Kidney (tissue), 13 donors: ENCODE measurements at regions not wholly inside any gene's neighbourhood (a gene's known extent, or its start where the extent isn't known, plus 50 kb on each side); places are given as distances from the start of the nearest gene placed in this dataset.

Experiments
- DNase-seq, 5 donors: peaks; one replicate each; pipeline ENCODE4 v3.0.0-alpha.2; 2013 to 2020
- FAIRE-seq: peaks from 2 replicates; lab custom pipeline; 2012; peaks lifted over from hg19 to GRCh38; lab: Jason Lieb, UNC
- H3K27ac ChIP-seq, 2 donors: one replicate each; pipeline ENCODE4 v1.7.0; 2013; ENCODE audit warnings: low read depth in 2 of 2, low read length in 2 of 2, inconsistent platforms in 1 of 2
- H3K27me3 ChIP-seq: one replicate; pipeline ENCODE4 v1.7.1; 2013; ENCODE audit warnings: low read length, inconsistent platforms; ENCODE audit not compliant: control insufficient read depth, insufficient read depth
- H3K36me3 ChIP-seq, 3 donors: one replicate each; pipeline versions ENCODE4 v1.7.0 to v1.7.1; 2013; ENCODE audit warnings: low read length in 3 of 3, control low read depth in 1 of 3, inconsistent platforms in 1 of 3; ENCODE audit not compliant: insufficient read depth in 3 of 3, control insufficient read depth in 2 of 3
- H3K4me1 ChIP-seq, 3 donors: one replicate each; pipeline versions ENCODE4 v1.7.0 to v1.7.1; 2013; ENCODE audit warnings: low read length in 3 of 3, inconsistent platforms in 1 of 3, low read depth in 1 of 3; ENCODE audit not compliant: control insufficient read depth in 2 of 3, insufficient read depth in 2 of 3
- H3K4me3 ChIP-seq, 3 donors: one replicate each; pipeline versions ENCODE4 v1.7.0 to v1.8.1; 2013; ENCODE audit warnings: low read length in 3 of 3, control low read depth in 1 of 3, inconsistent platforms in 1 of 3
- H3K9ac ChIP-seq, 3 donors: one replicate each; pipeline versions ENCODE4 v1.7.0 to v1.7.1; 2013; ENCODE audit warnings: low read length in 3 of 3, control low read depth in 1 of 3, inconsistent platforms in 1 of 3
- H3K9me3 ChIP-seq, 3 donors: one replicate each; pipeline versions ENCODE4 v1.7.0 to v1.7.1; 2013; ENCODE audit warnings: low read length in 3 of 3, control low read depth in 1 of 3, inconsistent platforms in 1 of 3; ENCODE audit not compliant: control insufficient read depth in 2 of 3, insufficient read depth in 1 of 3
- intact Hi-C: fragments of 100-400 bp; cut with DNase I; formaldehyde crosslinking; loops from one replicate; pipeline ENCODE4 v1.11.1; 2022
- TF ChIP-seq, protein P1 (sequence below): IDR thresholded peaks from 3 replicates; pipeline ENCODE4 v1.5.1; 2012; ENCODE audit warnings: mild to moderate bottlenecking, moderate library complexity, borderline replicate concordance; ENCODE audit not compliant: insufficient read depth; ENCODE audit errors: extremely low read depth
- donor health status: control.
- donor health status: control.
- donor health status: control.
- donor health status: control.
- donor health status: control.
- donor health status: DM: yes; HTN: yes; CAD: no.
- donor health status: Normal renal cell carcinoma (clear cell type).

DNA sequence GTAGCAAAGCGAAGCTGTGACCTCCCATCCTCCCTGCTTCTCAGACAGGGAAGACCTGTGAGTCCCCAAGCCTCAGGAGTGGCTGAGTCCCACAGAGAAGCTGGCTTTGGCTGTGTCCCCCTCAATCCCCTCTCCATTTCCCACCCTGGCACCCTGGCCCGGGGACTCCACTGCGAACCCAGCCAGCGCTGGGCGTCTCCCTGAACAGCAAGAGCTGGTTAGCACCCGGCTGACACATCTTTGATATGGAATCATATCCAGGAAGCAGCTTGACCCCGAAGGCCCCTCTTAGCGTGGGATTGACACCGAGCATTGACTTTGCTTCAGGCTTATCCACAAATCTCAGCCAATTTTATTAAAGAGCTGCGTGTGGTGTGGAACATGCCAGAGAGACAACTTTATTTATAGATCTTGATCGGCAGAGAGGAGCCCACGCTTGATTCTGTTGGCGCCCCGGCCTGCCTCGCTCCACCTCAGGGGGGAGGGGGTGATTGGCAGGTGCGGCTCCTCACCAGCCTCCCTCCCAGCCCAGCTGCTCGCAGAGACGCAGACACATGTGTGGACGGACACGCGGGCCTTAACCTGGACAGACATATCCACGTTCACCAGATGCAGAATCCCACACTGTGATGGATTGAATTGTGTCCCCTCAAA lies 120.7 kb upstream of the MVB12B start:
- Histone ChIP-seq H3K4me1 (peaks cover 0 to 4% (median 0%) of the 10 kb centered on the region in 3 donors), H3K27ac (no peak overlapping the region), H3K4me3 (no peak overlapping the region), H3K36me3 (no peaks in the 10 kb centered on the region), H3K9ac (no peak overlapping the region), H3K9me3 (no peaks in the 10 kb centered on the region), H3K27me3 (no peaks in the 10 kb centered on the region)
- TF ChIP-seq, protein P1, sequence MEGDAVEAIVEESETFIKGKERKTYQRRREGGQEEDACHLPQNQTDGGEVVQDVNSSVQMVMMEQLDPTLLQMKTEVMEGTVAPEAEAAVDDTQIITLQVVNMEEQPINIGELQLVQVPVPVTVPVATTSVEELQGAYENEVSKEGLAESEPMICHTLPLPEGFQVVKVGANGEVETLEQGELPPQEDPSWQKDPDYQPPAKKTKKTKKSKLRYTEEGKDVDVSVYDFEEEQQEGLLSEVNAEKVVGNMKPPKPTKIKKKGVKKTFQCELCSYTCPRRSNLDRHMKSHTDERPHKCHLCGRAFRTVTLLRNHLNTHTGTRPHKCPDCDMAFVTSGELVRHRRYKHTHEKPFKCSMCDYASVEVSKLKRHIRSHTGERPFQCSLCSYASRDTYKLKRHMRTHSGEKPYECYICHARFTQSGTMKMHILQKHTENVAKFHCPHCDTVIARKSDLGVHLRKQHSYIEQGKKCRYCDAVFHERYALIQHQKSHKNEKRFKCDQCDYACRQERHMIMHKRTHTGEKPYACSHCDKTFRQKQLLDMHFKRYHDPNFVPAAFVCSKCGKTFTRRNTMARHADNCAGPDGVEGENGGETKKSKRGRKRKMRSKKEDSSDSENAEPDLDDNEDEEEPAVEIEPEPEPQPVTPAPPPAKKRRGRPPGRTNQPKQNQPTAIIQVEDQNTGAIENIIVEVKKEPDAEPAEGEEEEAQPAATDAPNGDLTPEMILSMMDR = no peak
- DNase-seq (no peak), FAIRE-seq (no peak)
- intact Hi-C loops = no loop called here

DNA sequence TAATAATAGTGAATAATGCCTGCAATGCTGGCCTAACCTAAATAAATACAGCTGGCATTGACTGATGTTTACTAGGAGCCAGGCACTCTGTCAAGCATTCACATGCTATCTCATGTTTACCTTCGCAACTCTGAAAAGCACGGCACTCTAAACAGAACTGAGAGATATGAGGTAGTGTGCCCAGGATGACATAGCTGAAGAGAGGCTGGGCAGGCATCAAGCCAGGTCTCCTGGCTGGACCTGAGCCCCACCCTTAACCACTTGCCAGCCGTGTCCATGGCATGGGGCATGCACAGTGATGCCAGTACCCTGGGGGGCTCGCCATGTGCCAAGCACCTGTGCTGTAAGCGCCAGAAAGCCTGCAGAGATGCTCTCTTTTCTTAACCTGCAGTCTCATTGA lies 119.4 kb upstream of the MVB12B start:
- Histone ChIP-seq H3K9ac (no peak overlapping the region), H3K27me3 (no peaks in the 10 kb centered on the region), H3K4me3 (no peak overlapping the region), H3K4me1 (peaks cover 0 to 4% (median 0%) of the 10 kb centered on the region in 3 donors), H3K27ac (no peak overlapping the region), H3K36me3 (no peaks in the 10 kb centered on the region), H3K9me3 (no peaks in the 10 kb centered on the region)
- no peak for FAIRE-seq
- TF ChIP-seq, protein P1 = no peak
- intact Hi-C loops = no loop called here
- DNase-seq = no peak

DNA sequence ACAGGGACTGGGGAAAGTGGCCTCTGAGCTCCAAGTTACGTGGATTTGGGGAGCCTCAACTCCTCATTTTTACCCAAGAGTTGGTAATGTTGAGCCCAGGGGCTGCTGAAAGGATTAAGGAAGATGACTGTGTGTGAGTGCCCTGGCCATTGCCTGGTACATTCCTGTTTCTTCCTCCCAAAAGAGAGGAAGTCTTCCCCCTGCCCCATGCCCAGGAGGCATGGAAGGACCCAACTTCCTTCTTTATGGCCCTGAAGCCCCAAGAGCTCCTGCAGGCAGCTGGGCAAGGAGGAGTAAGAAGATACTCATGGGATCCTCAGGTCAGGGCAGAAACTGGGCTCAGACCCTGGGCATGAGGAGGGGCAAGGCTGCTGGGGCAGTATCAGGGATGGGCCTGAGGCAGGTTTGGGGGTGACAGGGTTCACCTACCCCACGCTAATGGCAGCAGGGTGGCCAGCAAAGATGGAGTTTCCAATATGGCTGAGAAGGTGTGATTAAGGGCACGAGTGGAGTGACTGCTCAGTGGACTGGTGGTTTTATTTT lies 118.3 kb upstream of the MVB12B start:
- intact Hi-C loops = no loop called here
- TF ChIP-seq, protein P1 = no peak
- FAIRE-seq = no peak

More for the DNA sequence above, 118.3 kb upstream of the MVB12B start:
- DNase-seq = no peak
- peaks cover 0 to 4% (median 0%) of the 10 kb centered on the region in 3 donors for H3K4me1 ChIP-seq
- H3K4me3 ChIP-seq = no peak overlapping the region
- H3K9ac ChIP-seq = no peak overlapping the region
- no peak overlapping the region for H3K27ac ChIP-seq
- no peaks in the 10 kb centered on the region for H3K27me3 ChIP-seq
- H3K36me3 ChIP-seq = no peaks in the 10 kb centered on the region
- peaks cover 0 to 7% (median 0%) of the 10 kb centered on the region in 3 donors for H3K9me3 ChIP-seq
